Liver (tissue), 3 donors: ENCODE measurements at regions not wholly inside any gene's neighbourhood (a gene's known extent, or its start where the extent isn't known, plus 50 kb on each side); places are given as distances from the start of the nearest gene placed in this dataset.

Experiments used
- ATF3 ChIP-seq: IDR thresholded peaks from 2 replicates; pipeline ENCODE4 v1.6.1; 2016; ENCODE audit warnings: antibody characterized with exemption
- CTCF ChIP-seq: fragments of 150-350 bp; IDR thresholded peaks from 2 replicates; pipeline ENCODE4 v1.5.1; 2017; ENCODE audit warnings: improper control_type of control experiment, low read depth, low read length; ENCODE audit not compliant: missing input control
- EGR1 ChIP-seq, 2 donors: IDR thresholded peaks; 2 replicates each; pipeline ENCODE4 v1.6.1; 2016 to 2018; ENCODE audit warnings: antibody characterized with exemption in 2 of 2, low read depth in 2 of 2
- GABPA ChIP-seq, 2 donors: IDR thresholded peaks in 1 of 2; conservative IDR thresholded peaks in 1 of 2; 2 replicates each; pipeline ENCODE4 v1.6.1; 2016; ENCODE audit warnings: antibody characterized with exemption in 2 of 2, mild to moderate bottlenecking in 1 of 2, moderate library complexity in 1 of 2
- HNF4G ChIP-seq: IDR thresholded peaks from 2 replicates; pipeline ENCODE4 v1.6.1; 2016; ENCODE audit warnings: antibody characterized with exemption
- JUND ChIP-seq, 2 donors: IDR thresholded peaks; 2 replicates each; pipeline ENCODE4 v1.6.1; 2016; ENCODE audit warnings: antibody characterized with exemption in 2 of 2
- MAX ChIP-seq: IDR thresholded peaks from 2 replicates; pipeline ENCODE4 v1.6.1; 2016; ENCODE audit warnings: antibody characterized with exemption
- NR2F2 ChIP-seq: IDR thresholded peaks from 2 replicates; pipeline ENCODE4 v1.6.1; 2016; ENCODE audit warnings: antibody characterized with exemption
- RAD21 ChIP-seq, 2 donors: IDR thresholded peaks; 2 replicates each; pipeline ENCODE4 v1.6.1; 2016; ENCODE audit warnings: antibody characterized with exemption in 2 of 2, mild to moderate bottlenecking in 2 of 2
- REST ChIP-seq: IDR thresholded peaks from 2 replicates; pipeline ENCODE4 v1.6.1; 2016; ENCODE audit warnings: antibody characterized with exemption, mild to moderate bottlenecking
- RXRA ChIP-seq, 2 donors: IDR thresholded peaks; 2 replicates each; pipeline ENCODE4 v1.6.1; 2017 to 2018; ENCODE audit warnings: antibody characterized with exemption in 2 of 2, mild to moderate bottlenecking in 1 of 2
- SP1 ChIP-seq: IDR thresholded peaks from 2 replicates; pipeline ENCODE4 v1.6.1; 2018; ENCODE audit warnings: antibody characterized with exemption, mild to moderate bottlenecking
- YY1 ChIP-seq: IDR thresholded peaks from 2 replicates; pipeline ENCODE4 v1.6.1; 2016; ENCODE audit warnings: antibody characterized with exemption, mild to moderate bottlenecking
- ZBTB33 ChIP-seq: IDR thresholded peaks from 2 replicates; pipeline ENCODE4 v1.6.1; 2016; ENCODE audit warnings: antibody characterized with exemption
- donor health status: healthy.
- donor health status: healthy.

GRCh38 chr2:88924533-88924932 lies 233.1 kb downstream of the RPIA start:
- TF ChIP-seq CTCF, result no peak
- TF ChIP-seq EGR1 (IDR thresholded peaks at IDR 0.05; ENCODE audit: low read depth in 2 of 2), result no peak
- no peak for TF ChIP-seq SP1
- TF ChIP-seq RAD21 (IDR thresholded peaks at IDR 0.05), result no peak
- no peak for TF ChIP-seq YY1
- TF ChIP-seq JUND (IDR thresholded peaks at IDR 0.05), result no peak
- no peak for TF ChIP-seq REST
- TF ChIP-seq GABPA (IDR thresholded peaks at IDR 0.05 in 1 of 2, conservative IDR thresholded peaks at IDR 0.05 in 1 of 2), result no peak
- no peak for TF ChIP-seq RXRA (IDR thresholded peaks at IDR 0.05)
- no peak for TF ChIP-seq MAX
- TF ChIP-seq ZBTB33, result no peak
- no peak for TF ChIP-seq ATF3
- TF ChIP-seq NR2F2, result no peak
- no peak for TF ChIP-seq HNF4G
